ENCODE measurements at regions not wholly inside any gene's neighbourhood (a gene's known extent, or its start where the extent isn't known, plus 50 kb on each side); places are given as distances from the start of the nearest gene placed in this dataset.
A peak's percentile ranks its signal among the peaks of the same experiment; 100 is the strongest.

DNA sequence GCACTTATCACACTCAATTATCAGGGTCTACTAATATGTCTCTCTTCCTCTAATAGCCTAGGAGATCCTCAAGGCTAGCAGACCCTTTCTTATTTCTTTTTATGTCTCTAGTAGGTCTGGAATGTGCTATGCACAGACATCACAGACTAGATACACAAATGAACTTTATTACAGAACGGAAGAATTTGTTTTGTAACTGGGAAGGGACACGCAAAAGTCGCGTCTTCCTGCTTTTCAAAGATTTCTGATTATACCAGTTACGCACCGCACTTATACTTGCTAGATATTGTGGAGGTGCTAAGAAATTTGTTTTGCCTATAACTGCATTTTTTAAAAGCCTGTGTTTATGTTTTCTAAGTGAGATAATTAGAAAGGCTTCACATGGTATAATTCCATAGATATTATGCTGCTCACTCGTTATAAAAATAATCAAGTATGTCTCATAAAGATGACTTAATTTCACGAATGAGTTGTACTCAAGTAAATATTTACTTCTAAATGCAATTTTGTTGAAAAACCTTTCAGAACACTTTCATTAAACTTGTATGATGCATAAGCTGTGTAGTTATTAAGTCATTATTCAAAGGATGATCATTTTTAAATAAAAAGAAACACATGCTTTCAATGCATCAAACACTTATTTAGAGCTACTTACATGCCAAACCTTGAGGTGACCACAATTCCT is 662.6 kb downstream of the ACTL7B start:
- TF ChIP-seq, protein P1, sequence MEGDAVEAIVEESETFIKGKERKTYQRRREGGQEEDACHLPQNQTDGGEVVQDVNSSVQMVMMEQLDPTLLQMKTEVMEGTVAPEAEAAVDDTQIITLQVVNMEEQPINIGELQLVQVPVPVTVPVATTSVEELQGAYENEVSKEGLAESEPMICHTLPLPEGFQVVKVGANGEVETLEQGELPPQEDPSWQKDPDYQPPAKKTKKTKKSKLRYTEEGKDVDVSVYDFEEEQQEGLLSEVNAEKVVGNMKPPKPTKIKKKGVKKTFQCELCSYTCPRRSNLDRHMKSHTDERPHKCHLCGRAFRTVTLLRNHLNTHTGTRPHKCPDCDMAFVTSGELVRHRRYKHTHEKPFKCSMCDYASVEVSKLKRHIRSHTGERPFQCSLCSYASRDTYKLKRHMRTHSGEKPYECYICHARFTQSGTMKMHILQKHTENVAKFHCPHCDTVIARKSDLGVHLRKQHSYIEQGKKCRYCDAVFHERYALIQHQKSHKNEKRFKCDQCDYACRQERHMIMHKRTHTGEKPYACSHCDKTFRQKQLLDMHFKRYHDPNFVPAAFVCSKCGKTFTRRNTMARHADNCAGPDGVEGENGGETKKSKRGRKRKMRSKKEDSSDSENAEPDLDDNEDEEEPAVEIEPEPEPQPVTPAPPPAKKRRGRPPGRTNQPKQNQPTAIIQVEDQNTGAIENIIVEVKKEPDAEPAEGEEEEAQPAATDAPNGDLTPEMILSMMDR (IDR thresholded peaks at IDR 0.05), result no peak
- TF ChIP-seq EP300 (IDR thresholded peaks at IDR 0.05) (no peak), POLR2A (IDR thresholded peaks at IDR 0.05) (no peak), POLR2AphosphoS5 (IDR thresholded peaks at IDR 0.05) (no peak)
- Histone ChIP-seq H3K9me3 (no peaks in the 10 kb centered on the region), H3K4me1 (no peaks in the 10 kb centered on the region), H3K4me3 (no peak overlapping the region), H3K27me3 (no peaks in the 10 kb centered on the region), H3K27ac (no peak overlapping the region), H3K36me3 (no peaks in the 10 kb centered on the region)
- WGBS, 2 donors, result 76 to 81% methylated on average over 8 of the region's 8 CpGs
- intact Hi-C loops (cut with DNase I), result no loop called here
- DNase-seq, result no peak

DNA sequence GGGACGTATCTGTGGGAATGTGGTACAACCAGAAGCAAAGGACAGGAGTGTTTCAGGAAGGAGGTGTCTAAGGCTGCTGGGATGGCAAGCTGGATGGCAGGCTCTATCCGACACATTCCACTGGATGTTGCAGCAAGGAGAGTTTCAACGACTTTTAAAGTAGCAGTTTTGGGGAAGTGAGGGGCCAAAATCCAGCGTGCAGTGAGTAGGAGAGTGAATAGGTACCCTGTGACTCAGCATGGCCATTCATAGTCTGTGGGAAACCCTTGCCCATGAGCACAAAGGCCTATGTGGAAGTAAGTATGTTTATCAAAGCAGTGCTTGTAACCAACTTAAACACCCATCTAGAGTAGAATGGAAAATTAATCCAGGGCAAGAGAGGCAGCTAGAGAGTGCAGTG is 664.7 kb downstream of the ACTL7B start:
- Histone ChIP-seq H3K9me3 (no peaks in the 10 kb centered on the region), H3K27ac (no peak overlapping the region), H3K4me3 (no peak overlapping the region), H3K4me1 (peaks cover 0 to 17% (median 12%) of the 10 kb centered on the region in 4 donors), H3K27me3 (no peaks in the 10 kb centered on the region), H3K36me3 (no peaks in the 10 kb centered on the region)
- intact Hi-C loops (cut with DNase I), result no loop called here
- DNase-seq, result no peak
- WGBS, 2 donors, result 69 to 84% methylated on average over 4 of the region's 4 CpGs
- no peak for TF ChIP-seq POLR2AphosphoS5 (IDR thresholded peaks at IDR 0.05)
- no peak for TF ChIP-seq POLR2A (IDR thresholded peaks at IDR 0.05)
- TF ChIP-seq EP300 (IDR thresholded peaks at IDR 0.05), result no peak
- TF ChIP-seq, protein P1 (IDR thresholded peaks at IDR 0.05), result no peak

DNA sequence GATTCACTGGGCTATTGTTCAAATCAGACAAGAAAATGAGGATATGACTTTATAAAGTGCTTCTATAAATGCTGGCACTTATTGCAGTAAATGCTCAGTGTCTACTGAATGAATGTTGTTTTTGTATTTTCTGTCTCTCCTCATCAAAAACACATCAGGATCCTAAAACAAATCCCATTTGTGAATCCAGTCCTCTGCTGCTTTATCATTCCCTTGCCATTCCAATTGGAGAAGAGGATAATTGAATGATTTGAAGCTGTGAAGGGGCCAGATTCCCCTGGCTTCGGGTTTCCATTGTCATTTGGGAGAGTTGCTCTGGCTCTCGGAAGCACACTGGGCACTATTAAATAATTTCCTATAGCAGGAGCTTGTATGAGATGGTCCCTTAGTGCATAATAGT is 666.8 kb downstream of the ACTL7B start:
- no peaks in the 10 kb centered on the region for H3K27me3 ChIP-seq
- no peak overlapping the region for H3K27ac ChIP-seq
- no peak overlapping the region for H3K4me3 ChIP-seq
- TF ChIP-seq EP300 (IDR thresholded peaks at IDR 0.05) (no peak), POLR2A (IDR thresholded peaks at IDR 0.05) (no peak), POLR2AphosphoS5 (IDR thresholded peaks at IDR 0.05) (no peak)
- TF ChIP-seq, protein P1 (IDR thresholded peaks at IDR 0.05), result no peak
- peaks cover 0 to 31% (median 22%) of the 10 kb centered on the region in 4 donors for H3K4me1 ChIP-seq
- DNase-seq, result no peak
- WGBS, 2 donors, result 87 to 93% methylated on average over 2 of the region's 2 CpGs
- H3K36me3 ChIP-seq, result no peaks in the 10 kb centered on the region
- no peaks in the 10 kb centered on the region for H3K9me3 ChIP-seq
- intact Hi-C loops (cut with DNase I), result no loop called here

DNA sequence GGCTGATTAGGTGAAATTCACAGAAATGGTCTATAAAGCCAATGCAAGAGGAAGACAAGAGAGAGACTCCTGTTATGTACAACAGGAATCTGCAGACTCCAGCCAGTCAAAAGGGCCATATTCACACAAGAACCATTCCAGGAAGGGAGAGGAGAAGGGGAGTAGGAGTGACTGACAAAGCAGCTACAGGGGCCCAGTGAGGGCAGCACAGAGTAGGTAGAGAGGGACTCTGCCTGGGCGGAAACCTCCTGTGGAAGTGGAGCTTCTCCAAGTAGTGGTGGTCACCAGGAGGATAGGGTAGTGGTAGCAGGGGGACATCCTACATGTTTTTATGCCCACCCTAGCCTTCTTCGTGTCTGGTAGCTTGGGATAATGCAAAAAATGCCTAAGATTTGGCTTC is 667.3 kb downstream of the ACTL7B start:
- H3K9me3 ChIP-seq, result no peaks in the 10 kb centered on the region
- WGBS, 2 donors, result 85 to 89% methylated on average over 2 of the region's 2 CpGs
- intact Hi-C loops (cut with DNase I), result no loop called here
- TF ChIP-seq EP300 (IDR thresholded peaks at IDR 0.05) (no peak), POLR2A (IDR thresholded peaks at IDR 0.05) (no peak)
- no peaks in the 10 kb centered on the region for H3K27me3 ChIP-seq
- peaks cover 0 to 31% (median 22%) of the 10 kb centered on the region in 4 donors for H3K4me1 ChIP-seq
- no peaks in the 10 kb centered on the region for H3K36me3 ChIP-seq
- no peak overlapping the region for H3K4me3 ChIP-seq
- H3K27ac ChIP-seq, result no peak overlapping the region
- no peak for DNase-seq

DNA sequence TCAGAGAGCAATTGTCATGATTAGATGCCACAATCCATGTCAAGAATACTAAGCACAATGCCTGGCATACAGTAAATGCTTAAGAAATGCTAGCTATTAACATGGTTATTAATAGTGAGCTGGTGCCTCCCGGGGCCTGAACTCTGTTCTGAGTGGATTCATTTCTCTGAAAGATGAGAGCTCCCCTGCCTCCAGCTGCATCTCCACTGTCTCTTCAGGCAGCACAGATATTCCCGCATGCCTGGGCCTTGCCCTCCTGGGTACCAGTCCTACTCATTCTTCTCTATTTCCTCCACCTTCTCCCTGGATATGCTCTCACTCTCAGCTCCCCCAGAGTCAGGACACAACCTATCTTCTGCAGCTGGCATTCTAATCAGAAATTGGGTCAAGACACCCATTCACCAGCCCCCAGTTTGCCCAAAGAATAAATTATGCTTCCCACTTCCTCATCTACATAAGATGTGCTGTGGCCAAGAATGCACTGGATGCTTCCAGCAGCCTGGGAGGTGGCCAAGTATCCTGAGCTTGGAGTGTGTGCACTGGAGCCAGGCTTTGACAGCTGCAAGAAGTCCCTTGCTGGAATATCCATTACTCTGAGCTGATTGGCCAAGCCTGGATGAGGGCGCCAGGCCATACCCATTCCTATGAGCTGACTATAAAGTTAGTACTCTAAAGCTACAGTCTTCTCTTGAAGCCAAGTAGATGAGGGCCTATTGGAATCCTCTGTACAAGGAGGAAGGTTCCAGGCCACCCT is 669.0 kb downstream of the ACTL7B start:
- intact Hi-C loops (cut with DNase I), result no loop called here
- Histone ChIP-seq H3K27me3 (no peaks in the 10 kb centered on the region), H3K36me3 (no peaks in the 10 kb centered on the region), H3K9me3 (no peaks in the 10 kb centered on the region), H3K4me3 (no peak overlapping the region), H3K27ac (peak overlapping the region in 2 of 4 donors; percentile 27 to 49), H3K4me1 (peaks cover 0 to 31% (median 22%) of the 10 kb centered on the region in 4 donors)
- no peak for TF ChIP-seq EP300 (IDR thresholded peaks at IDR 0.05)
- TF ChIP-seq POLR2AphosphoS5 (IDR thresholded peaks at IDR 0.05), result peak in 2 of 4 donors; percentile 10 to 16
- TF ChIP-seq POLR2A (IDR thresholded peaks at IDR 0.05), result no peak
- TF ChIP-seq, protein P1 (IDR thresholded peaks at IDR 0.05), result no peak
- peak; percentile 81 for DNase-seq
- 59 to 92% methylated on average over 3 of the region's 3 CpGs for WGBS, 2 donors
